GM18907 (cell line): ENCODE measurements at regions not wholly inside any gene's neighbourhood (a gene's known extent, or its start where the extent isn't known, plus 50 kb on each side); places are given as distances from the start of the nearest gene placed in this dataset.
"Not testable (repeated sequence)": the region's sequence is repeated elsewhere in the genome, so short reads cannot be mapped to it uniquely, and the experiment has no call there.

ENCODE experiments used
- ATAC-seq: cut with Tn5 transposase; IDR thresholded peaks from one replicate; pipeline ENCODE4 v1.9.1; 2021; ENCODE audit warnings: mild to moderate bottlenecking, moderate library complexity; ENCODE audit not compliant: unreplicated experiment

GRCh38 chr3:104402902-104403301, 963.8 kb upstream of the ALCAM start:
- ATAC-seq: no peak

- ATAC-seq: no peak
Observed at GRCh38 chr3:104411757-104412156, 955.0 kb upstream of the ALCAM start.

- no peak for ATAC-seq
Observed at GRCh38 chr3:104412608-104413580, 953.8 kb upstream of the ALCAM start.

- no peak for ATAC-seq
Observed at GRCh38 chr3:104428337-104428925, 938.3 kb upstream of the ALCAM start.

DNA sequence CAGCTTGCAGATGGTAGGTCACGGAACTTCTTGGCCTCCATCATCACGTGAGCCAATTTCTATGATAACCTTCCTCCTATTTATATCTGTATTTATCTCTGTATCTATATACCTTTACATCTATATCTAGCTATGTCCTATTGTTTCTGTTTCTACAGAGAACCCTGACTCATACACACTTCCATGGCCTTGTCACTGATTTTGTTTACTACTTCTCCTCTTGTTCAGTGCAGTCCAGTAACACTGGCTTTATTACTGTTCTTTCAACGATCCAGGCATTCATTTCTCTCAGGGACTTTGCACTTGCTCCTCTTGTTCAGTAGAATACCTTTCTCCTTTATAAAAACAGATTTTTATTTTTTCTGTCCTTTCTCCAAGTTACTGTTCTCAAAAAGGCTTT, 937.0 kb upstream of the ALCAM start:
- no peak for ATAC-seq

GRCh38 chr3:104436506-104436905, 930.2 kb upstream of the ALCAM start:
- ATAC-seq: no peak

GRCh38 chr3:104437131-104437750, 929.5 kb upstream of the ALCAM start:
- ATAC-seq: no peak

GRCh38 chr3:104437891-104438290, 928.8 kb upstream of the ALCAM start:
- ATAC-seq: no peak

- no peak for ATAC-seq
Observed at GRCh38 chr3:104438706-104439105, 928.0 kb upstream of the ALCAM start.

DNA sequence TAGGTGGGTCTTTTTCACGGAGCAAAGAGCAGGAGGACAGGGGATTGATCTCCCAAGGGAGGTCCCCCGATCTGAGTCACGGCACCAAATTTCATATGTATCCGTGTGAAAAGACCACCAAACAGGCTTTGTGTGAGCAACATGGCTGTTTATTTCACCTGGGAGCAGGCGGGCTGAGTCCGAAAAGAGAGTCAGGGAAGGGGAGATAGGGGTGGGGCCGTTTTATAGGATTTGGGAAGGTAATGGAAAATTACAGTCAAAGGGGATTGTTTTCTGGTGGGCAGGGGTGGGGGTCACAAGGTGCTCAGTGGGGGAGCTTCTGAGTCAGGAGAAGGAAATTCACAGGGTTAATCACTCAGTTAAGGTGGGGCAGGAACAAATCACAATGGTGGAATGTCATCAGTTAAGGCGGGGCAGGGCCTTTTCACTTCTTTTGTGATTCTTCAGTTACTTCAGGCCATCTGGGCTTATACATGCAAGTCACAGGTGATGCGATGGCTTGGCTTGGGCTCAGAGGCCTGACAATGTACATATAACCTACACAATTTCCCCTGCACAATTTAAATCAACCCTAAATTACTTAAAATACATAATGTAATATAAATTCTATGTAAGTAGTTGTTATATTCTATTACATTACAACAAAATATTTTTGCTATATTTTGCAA, 921.3 kb upstream of the ALCAM start:
- not testable (repeated sequence) for ATAC-seq

DNA sequence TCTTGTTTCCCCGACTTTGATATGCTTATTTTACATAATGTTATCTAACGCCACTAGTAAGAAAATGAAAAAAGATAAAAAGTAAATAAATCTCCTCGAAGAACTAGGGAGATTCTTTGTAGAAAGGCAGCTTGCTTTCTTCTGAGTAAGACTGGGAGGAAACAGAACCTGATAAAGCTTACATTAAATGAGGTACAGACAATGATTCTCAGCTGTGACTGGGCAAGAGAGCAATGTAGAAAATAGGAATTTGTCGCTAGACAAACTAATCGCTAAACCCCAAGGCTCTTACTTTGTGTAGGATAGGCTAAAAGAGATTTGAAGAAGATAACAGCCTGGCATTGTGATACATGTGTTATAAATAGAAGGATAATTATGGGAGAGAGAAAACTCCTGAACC, 919.0 kb upstream of the ALCAM start:
- ATAC-seq: no peak

GRCh38 chr3:104452697-104453096, 914.0 kb upstream of the ALCAM start:
- ATAC-seq: no peak

GRCh38 chr3:104458657-104459056, 908.1 kb upstream of the ALCAM start:
- ATAC-seq: peak; percentile 71

DNA sequence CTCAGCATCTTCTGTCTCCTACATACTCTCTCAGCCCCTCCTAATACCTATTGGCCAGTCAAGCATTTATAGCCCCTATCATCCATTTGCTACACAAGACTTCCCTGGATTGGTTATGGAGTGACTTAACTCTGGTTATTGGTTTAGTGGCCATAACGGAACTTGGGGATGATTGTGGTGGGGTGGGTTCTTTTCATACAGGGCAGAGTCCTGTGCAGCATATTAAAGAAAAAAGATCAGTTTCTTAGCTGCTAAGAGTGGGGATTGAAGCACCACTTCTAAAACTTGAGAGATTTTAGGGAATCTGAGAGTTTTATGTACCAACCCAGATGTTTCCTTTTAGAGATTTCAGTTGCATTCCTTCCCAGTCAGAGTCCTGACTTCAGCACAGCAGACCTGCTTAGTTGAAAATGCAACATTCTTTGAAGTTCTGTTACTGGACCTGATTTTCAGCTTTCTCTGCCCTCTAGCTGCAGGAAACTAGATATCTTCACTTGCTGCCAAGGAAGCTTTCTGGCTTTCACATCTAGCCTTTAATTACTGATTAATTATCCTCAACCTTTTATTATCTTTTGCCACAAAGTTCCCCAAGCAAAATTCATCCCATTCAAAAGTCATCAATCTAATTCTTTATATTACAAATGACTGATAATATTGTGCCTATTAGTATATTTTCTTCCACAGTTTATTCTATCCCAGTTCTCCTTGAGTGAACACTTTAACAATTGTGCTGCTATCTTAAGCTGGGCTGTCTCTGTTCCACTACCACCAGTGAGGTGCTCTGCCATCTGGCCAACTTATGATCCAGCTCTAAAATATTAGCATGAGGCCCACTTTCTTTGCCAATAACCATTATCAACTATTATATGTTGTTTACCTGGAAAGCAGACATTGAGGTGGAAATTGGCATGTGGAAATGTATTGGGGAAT, 906.0 kb upstream of the ALCAM start:
- peak; percentile 79 for ATAC-seq

DNA sequence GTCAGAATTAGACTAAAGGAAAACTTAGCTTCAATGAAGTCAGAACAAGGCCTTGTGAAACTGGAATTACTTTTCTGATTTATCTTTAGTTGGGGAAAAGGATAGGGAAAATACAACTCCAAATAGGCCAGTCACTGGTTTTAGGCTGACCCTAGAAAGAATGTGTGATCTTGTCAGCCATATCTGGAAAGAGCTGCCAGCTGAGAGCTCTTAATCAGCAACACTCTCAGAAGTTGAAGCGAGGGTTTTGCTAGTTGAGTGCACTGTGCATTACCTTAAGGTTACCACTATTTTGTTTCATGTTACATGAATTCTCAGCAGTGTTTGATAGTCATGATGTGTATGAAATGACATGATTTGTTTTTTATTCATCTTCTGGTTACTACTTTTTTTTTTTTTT, 905.3 kb upstream of the ALCAM start:
- ATAC-seq: no peak

DNA sequence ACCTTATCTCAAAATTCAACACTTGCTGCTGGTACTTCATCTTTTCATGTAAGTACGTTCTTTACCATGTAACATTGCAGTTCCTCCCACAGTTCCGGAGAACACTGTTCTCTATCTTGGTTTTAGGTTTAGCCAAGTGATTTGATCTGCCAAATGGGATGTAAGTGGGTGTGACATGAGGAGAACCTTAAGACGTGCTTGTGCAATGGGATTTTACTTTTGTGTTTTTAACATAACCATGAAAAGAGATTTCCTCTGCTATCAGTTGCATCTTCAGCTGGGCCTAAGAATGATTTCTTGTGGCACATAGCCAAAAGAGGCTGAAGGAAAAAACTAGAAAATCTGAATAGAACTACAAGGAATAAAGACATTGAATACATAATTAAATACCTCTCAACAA, 894.5 kb upstream of the ALCAM start:
- no peak for ATAC-seq

- no peak for ATAC-seq
Observed at GRCh38 chr3:104474011-104474410, 892.7 kb upstream of the ALCAM start.

DNA sequence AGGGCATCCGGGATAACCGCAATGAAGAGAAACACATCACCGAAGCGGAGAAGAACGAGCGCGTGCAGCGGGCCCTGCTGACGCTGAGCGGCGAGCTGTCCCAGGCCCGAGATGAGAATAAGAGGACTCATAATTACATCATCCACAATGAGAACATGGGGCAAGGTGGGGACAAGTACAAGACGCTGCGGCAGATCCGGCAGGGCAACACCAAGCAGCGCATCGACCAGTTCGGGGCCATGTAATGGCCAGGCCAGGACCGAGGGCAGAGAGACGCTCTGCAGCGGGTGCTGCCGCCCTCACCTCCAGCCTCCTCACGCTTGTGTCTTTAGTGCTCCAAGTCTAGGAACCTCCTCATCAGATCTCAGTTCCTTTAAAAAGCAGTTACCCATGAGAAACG, 863.7 kb upstream of the ALCAM start:
- no peak for ATAC-seq

DNA sequence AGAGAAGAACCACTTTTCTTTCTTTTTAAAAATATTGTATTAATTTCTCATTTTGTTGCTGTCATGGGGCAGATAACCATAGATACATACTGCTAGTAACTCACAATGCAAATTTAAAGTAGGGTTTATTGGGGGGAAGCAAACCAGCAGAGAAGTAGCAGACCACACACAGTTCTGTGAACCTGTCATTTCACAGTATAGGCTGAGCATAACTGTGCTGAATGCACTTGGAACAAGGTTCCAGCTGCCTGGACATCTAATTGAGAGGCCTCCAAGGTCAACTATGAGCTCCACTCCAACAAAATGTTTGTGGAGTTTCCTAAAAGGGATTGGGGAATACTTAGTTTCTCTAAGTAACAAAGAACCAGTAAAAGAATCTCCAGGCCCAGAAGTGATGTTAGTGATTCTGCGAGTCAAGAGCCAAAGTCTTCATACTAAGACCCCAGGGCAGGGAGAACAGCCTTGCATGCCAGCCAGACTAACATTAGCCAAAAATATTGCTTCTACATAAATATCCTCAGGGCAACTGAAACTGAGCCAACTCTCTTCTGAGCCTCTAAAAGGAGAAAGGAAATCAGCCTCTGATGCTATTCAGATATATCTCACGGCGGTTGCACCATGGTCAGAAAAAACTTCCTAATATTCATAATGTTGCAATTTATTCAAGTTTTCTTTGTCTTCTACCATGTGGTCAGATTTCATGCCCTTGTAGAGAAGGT, 856.4 kb upstream of the ALCAM start:
- no peak for ATAC-seq

DNA sequence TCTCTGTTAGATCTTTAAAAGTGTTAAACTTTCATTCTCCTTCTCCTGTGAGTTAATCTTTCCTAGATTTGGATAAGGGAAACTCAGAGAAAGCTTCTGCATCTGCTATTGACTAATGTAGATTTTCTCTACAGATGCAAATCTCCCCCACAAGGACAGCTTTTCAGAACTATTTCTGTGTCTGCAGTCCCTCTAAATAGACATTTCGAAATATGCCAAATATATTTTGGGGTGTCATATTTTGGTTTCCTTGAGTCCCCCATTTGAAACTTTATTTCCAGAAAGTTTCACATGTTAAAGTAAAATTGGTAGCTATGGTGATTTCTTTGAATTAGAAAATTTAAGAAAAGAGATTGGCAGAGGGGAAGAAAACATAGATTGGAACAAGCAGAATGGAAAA, 852.3 kb upstream of the ALCAM start:
- ATAC-seq: no peak
